HK-2 (cell line): ENCODE measurements at regions not wholly inside any gene's neighbourhood (a gene's known extent, or its start where the extent isn't known, plus 50 kb on each side); places are given as distances from the start of the nearest gene placed in this dataset.
"Not testable (repeated sequence)": the region's sequence is repeated elsewhere in the genome, so short reads cannot be mapped to it uniquely, and the experiment has no call there.

Source experiments
- DNase-seq: peaks from one replicate; pipeline ENCODE4 v3.0.0-alpha.2; 2018; ENCODE audit not compliant: unreplicated experiment

DNA sequence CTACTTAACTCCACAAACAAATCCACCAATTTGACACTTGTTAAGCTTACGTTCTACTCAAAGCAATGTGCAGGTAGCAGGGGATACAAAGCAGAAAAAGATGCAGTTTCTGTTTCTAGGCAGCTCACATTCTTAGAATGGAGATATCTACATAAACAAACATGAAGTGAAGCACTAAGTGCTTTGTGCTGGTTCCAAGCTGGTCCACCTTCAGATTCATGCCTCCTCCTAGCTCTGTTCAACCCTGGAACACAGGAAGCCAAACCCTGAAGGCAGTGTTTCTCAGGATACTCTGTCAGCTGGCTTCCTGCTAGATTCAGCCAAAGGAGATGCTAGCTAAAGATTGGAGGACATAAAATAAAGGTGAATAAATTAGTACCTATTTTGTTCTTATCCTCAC is 55.3 kb upstream of the NOL4 start:
- DNase-seq, result no peak

DNA sequence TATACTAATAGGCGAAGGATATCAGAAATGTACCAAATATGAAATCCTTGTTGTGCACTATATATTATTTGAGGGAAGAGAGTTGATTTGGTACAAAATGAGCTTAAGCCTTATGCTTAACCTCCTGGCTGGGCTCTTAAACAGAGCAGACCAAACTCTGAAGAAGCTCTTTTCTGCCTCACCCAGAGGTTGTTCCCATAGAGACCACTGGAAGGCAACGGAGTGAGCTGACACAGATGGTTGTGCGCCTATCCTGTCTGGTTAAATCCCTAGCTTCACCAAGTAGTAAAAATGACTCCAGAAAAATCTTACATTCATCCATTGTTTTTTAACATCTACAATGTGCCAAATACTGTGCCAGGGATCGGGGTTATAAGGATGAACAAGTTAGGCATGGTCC is 55.9 kb upstream of the NOL4 start:
- no peak for DNase-seq

DNA sequence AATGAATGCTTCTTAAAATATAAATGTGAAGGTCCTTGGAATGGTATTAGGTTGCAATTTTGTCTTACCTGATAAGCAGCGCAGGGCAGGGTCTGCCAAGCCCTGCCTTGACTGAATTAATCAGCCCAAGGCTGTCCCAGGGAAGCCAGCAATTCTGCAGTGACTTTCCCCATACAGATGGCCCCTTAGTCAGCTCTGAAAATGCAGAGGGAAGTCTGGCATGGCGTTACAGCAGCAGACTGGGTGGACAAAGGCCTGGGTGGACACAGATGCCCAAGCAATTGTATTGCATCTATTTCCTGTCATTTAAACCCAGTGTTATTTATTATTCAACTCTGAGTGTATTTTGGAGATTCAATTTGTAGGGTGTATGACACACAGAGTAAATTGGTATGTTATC is 56.6 kb upstream of the NOL4 start:
- DNase-seq, result no peak

DNA sequence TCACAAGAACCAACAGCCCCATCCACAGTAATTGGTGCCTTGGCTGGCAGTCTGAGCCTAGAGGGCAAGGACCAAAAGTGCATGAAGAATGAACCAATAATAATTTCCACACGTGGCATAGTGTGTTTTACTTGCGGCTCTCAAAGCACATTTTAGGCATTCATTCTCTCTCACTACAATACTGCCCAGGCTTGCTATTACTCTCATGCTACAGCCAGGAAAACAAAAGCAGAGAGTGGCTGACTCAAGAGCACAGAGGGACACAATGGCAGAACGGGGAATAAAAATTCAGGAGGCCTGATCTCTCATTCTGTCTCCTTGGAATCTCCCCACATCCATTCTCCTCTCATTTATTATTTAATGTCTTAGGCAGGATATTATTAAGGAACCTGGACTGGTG is 57.0 kb upstream of the NOL4 start:
- no peak for DNase-seq

DNA sequence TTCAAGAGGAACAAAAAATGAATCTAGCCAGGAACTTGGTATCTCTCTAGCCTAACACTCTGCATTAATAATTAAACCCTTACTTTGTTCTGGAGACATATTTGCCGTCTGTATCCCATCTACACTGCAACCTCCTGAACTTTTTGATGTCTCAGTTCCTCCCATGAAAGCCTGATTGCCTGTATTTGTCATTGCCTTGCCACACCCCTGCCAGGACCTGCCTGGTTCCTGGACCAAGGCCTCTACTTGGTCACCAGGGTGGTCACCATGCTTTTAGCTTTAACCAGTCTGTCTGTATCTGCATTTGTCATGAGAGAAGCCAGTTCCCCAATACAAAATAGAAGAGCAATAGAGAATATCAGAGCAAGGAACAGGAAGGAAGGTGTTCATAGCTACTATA is 58.8 kb upstream of the NOL4 start:
- no peak for DNase-seq

DNA sequence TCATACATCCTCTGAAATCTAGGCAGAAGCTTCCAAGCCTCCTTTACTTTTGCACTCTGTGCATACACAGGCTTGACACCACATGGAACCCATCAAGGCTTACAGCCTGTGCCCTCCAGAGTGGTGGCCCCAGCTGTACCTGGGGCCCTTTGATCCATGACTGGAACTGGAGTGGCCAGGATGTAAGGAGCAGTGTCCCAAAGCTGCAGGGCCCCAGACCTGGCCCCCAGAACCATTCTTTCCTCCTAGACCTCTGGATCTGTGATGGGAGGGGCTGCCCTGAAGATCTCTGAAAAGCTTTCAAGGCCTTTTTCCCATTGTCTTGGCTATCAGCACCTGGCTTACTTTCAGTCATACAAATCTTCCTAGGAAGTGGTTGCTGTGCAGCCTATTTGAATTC is 63.1 kb upstream of the NOL4 start:
- DNase-seq, result no peak

DNA sequence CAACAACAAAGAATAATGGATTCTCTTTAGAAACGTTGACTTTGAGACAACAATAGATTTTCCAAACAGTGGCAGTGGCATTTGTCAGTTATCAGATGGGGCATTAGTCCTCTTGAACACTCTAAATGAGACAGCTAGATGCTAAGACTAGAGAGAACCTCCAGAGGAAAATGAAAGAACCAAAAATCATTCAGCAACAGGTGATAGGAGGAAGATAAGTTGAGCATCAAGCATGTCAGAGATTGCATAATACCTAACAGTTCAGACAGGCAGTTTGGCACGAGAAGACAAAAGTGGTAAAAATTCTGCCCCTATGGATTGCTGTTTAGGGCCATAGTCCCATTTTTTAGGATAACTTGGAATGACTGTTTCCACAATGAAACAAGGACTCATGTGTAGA is 67.9 kb upstream of the NOL4 start:
- DNase-seq, result no peak

DNA sequence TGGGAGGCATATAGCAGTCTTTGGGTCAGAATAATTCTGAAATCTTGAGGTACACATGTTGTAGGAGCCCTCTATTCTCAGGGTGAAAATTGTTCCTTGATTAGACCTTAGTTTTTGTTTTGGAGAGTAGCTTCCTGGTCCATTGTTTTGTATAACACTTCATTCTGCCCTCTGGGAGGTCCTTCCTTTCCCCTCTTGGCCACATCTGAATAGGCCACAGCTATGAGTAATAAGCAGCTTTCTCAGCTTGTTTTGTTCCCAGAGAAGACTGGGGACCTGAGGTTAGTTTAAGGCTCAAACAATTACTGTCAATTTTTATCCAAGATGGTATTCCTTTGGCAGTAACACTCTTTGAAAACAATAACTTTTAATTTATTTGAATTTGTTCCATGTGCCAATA is 72.6 kb upstream of the NOL4 start:
- DNase-seq, result no peak

DNA sequence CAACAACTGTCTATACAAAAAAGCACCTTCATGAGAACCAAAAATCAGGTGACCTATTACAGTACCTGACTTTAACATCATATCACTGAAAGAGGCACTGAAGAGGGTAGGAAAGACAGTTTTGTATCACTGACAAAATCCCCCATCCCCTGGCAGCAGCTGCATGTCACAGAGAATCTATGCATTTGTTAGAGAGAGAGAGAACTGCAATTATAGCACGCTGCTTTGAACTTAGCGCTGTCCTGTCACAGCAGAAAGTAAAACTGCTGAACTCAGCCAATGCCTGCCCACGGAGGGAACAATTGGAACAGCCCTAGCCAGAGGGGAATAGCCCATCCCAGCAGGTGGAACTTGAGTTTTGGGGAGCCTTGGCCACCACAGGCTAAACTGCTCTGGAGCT is 75.1 kb upstream of the NOL4 start:
- no peak for DNase-seq

DNA sequence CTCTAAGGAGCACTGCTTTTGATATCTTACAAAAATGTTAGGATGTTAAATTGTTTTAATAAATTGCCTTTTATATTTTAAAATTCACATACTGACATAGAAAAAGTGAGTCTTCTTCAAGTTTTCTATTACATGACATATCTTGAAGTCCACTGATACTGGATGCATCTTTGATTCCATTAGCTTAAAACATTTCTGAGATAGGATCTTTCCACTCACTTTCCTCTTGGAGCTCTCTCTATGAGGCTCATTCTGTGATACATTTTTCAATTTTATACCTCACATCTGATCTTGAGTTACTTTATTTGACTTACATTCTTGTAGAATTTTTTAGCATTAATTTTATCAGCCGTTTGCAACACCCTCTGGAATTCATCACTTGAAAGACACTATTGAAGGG is 86.8 kb upstream of the NOL4 start:
- no peak for DNase-seq

DNA sequence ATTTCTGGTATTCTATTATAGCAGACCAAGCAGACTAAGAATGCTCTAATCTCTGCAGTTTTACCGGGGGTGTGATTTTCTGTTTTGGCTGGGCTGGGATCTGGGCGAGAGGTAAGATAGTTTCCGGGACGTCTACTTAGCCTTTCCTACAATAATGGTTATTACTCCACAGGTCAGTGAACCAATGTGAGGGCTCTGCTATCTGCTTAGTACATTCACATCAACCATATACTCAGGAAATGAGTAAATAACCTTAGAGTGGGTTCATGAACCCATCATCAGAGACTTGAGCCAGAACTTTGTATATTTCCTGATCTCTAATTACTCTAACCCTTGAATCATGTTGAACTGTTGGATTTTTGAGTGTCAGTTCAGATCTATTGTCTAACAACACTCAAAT is 90.1 kb upstream of the NOL4 start:
- DNase-seq, result no peak

DNA sequence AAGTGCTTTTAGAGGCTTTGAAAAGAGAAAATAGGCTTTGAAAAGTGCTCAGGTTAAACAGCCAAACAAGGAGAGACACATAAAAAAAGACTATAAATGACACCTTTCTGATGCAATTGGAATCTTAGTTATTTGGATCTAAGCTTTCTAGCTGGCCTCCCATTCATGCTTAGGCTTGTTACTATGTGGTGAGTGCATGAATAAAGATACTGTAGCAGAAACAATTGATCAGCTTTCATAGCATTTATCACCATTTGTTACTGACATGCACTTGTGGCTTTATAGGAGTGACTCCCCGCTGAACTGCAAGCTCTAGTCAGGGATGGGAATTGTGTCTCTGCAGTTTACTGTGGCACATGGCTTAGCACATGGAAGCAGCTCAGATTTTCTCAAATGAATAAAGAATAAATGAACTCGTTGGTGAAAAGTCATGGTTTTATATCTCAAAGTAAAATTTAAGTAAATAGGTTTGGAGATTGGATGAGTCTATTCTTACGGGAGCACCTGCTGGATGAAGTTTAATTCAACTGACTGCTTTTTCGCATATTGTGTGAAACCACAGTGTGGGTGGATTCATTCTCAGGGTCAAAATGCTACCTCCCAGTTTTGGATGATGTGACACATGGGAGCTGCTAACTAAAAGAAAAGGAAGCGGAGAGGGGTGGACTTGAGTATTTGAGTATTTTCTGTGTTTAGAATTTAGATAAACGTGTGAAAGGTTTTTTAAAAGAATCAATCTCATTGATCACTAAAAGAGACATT is 91.1 kb upstream of the NOL4 start:
- DNase-seq, result no peak

DNA sequence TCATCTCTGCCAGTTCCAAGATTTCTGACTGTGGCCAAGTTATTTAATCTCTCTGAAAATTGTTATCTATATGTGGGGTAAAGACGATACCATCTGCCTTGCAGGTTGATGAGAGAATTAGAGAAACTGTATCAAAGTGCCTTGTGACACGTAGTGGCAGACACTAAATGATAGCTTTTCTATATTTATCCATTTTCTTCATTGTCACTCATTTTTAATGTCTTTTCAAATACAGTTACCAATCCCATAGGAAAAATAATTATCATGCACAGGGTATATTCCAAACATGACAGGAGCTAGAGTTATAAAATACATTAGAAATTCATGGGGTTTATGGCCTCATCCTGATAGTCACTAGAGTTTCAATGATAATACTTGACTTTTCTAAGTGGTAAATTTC is 95.6 kb upstream of the NOL4 start:
- DNase-seq, result no peak

DNA sequence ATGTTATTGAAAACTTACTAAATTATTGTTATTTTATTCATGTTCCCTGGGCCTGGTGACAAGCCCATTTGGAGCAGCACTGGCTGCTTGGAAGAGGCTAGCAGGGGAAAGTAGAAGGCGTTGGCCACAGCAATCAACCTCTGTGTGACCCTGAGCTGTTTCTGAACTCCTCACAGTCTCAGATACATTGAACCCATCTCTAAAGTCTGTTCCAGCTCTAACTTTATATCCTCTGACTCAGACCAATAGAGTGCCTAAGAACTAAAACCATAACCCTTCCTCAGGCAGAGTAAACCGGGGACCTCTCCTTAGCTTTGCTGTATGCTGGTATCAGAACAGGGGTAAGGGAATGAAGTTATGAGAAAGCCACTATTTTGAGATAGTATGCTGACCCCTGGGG is 96.4 kb upstream of the NOL4 start:
- no peak for DNase-seq

DNA sequence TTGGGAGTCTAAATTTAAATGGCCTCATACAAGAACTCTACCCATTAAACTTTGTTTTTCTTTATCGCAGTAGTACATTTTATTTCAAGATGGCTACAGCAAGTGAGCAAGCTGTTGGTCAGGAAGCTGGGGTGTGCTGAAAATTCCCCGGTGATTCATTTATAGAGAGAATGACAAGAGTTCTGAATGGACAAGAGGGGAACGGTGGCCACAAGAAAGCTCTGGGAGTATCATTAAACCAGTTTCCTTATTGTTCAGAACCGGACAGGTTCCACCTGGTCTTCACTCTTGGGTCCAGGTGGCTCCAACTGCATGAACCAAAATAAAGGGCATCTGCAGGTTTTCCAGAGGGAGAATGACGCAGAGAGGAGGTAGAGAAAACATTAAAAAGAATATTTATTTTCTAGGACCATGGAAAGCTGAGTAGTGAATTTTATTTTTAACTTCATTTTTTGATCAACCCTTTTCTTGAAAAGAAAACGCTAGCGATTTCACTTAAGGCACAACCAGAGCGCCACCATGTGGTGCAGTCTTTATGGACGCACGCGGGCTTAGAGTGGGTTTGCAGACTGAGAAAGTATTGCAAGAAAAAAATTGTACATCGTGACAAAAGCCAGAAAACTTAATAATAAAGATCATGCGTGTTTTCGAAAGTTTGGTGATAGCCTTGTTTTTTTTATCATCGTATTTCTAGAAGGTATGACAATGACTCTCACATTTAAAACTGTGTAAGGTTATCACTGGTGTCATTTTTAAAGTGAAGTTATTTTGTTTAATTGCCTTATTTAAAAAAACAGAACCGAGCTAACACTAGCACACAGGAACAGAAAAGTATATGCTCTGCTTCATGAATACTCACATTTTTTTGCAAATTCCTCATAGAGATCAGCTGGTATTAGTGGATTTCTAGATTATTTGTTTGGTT is 97.9 kb upstream of the NOL4 start:
- DNase-seq, result peak; percentile 24

DNA sequence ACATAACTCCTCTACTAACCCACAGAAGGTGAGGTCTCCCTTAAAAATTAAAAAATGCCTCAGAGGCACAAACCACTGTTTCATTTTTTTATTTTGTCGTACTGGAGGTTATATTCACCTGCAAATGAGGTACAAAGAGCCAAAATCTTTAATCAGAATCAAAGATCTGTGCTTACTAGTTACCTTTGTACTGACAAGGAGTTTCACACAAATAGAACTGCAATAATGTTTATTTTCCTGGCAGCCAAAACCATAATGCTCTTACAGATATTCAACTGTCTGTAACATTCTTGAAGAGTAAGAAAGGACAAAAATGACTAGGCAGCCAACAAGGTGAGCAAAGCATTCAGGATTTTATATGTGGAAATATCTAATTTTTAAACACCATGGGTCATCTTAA is 105.1 kb upstream of the NOL4 start:
- no peak for DNase-seq

DNA sequence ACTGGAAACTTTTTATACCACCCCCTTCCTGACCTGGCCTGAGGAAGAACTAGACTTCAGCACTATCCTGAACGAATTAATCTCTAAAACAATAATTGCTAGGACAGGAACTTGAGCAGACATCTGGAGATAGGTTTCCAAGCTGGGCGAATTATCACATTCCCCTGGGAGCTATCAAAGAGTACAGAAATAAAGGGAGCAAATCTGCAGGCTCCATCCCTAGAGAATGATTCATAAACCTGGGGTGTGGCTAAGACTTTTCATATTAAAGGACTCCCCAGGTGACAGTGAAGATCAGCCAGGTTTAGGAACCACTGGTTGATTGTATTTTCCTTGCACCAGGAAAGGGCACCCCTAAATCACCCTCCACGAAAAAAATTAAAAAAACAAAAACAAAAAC is 105.6 kb upstream of the NOL4 start:
- DNase-seq, result no peak

DNA sequence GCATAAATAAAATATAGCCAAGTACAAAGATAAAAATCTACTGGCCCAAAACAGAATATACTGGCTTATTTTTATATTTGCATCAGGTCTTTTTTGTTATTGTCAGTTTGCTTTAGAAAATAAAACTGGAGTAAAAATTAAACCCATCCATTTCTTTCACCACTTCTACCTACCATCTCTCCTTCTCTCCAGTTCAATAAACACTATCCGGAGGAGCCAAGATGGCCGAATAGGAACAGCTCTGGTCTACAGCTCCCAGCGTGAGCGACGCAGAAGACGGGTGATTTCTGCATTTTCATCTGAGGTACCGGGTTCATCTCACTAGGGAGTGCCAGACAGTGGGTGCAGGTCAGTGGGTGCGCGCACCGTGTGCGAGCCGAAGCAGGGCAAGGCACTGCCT is 106.2 kb upstream of the NOL4 start:
- not testable (repeated sequence) for DNase-seq

DNA sequence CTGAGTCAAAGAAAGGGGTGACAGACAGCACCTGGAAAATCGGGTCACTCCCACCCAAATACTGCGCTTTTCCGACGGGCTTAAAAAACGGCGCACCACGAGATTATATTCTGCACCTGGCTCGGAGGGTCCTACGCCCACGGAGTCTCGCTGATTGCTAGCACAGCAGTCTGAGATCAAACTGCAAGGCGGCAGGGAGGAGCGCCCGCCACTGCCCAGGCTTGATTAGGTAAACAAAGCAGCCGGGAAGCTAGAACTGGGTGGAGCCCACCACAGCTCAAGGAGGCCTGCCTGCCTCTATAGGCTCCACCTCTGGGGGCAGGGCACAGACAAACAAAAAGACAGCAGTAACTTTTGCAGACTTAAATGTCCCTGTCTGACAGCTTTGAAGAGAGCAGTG is 106.6 kb upstream of the NOL4 start:
- not testable (repeated sequence) for DNase-seq

DNA sequence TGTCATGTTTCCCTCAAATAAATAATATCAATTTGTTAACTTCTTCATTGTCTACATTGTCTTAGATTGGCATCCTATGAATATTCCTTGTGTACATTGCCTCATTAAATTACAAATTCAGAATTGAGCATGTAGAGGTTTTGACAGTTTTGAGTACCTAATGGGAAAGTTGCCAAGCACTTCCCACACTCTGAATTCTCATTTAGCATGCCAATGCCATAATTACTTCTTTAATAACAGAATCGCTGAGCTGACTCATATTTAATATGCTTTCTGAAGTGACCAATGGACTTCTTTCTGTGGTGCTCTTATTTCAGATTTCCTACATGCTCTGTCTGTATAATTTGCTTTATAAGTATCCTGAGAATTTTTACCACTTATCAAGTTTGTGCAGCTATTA is 114.4 kb upstream of the NOL4 start:
- no peak for DNase-seq

DNA sequence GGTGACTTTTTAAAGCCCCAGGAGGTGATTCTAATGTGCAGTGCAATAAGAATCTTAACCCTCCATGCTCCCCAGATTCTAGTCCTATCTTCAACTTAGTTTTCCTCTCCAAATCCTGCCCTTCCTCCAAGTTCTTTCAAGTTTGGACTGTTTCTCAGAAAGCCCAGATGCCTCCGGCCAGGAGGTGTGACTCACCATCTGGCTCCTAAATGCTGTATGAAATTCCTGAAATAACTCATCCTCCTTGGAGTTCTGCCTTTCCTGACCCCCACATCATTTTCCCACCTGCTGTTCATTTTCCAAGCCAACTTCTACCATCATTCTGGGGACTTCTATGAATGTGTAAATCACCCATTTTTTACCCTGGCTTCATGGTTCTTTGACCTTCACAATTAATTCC is 118.2 kb upstream of the NOL4 start:
- DNase-seq, result no peak

DNA sequence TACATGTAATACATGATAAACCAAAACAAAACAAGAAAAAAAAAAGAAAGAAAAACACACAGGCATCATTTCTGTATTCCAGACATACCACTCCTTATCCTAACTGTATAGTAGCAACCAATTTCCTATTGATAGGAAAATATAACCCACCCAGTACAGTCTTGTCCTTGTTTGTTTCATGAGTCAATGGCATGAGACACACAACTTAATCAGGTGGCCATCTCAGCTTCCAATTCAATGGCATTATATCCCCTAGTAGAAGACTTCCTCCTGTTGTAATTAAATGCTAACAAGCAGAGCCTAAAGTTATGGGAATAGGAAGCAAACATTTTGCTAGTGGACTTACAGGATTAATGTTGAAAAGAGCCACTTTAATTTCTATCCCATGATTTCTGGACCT is 121.0 kb upstream of the NOL4 start:
- DNase-seq, result no peak

DNA sequence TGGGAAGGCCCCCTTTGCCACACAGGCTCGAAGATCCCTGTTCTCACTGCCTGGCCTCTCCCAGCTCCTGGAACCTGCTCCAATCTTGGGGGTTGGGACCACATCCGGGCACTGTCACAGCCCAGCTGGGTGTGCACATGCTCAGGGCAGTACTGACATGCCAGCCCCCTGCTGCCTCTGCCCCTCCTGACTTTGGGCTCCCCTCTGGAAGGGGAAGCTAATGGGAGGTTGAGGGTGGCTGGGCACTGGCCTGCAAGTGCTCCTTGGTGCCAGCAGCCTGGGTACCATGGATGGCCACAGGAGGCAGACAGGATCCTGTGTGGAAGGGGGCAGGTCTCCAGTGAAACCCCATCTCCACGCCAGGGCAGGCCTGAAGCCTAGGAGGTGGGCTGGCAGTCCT is 126.1 kb upstream of the NOL4 start:
- DNase-seq, result no peak
